Osteoblast (primary cell): ENCODE measurements at regions not wholly inside any gene's neighbourhood (a gene's known extent, or its start where the extent isn't known, plus 50 kb on each side); places are given as distances from the start of the nearest gene placed in this dataset.

Experiments used
- DNase-seq: peaks from one replicate; pipeline ENCODE4 v3.0.0; 2011; ENCODE audit warnings: low spot score, mixed read lengths; ENCODE audit not compliant: insufficient read length; ENCODE audit errors: missing footprints
- H2AFZ ChIP-seq: 2 replicates; pipeline ENCODE4 v1.6.0; 2011; ENCODE audit warnings: mild to moderate bottlenecking, low read length
- H3K27ac ChIP-seq: 2 replicates; pipeline ENCODE4 v1.5.1; 2011; ENCODE audit warnings: mild to moderate bottlenecking, low read depth, low read length, moderate library complexity
- H3K27me3 ChIP-seq: 2 replicates; pipeline ENCODE4 v1.6.0; 2012; ENCODE audit warnings: mild to moderate bottlenecking, control low read depth, inconsistent platforms, low read length, moderate library complexity; ENCODE audit not compliant: insufficient read depth
- H3K36me3 ChIP-seq: 2 replicates; pipeline ENCODE4 v1.5.1; 2011; ENCODE audit warnings: mild to moderate bottlenecking, low read length, control low read depth, moderate library complexity; ENCODE audit not compliant: insufficient read depth
- H3K4me1 ChIP-seq: 2 replicates; pipeline ENCODE4 v1.5.1; 2011; ENCODE audit warnings: mild to moderate bottlenecking, low read length, control low read depth, moderate library complexity; ENCODE audit not compliant: insufficient read depth
- H3K4me2 ChIP-seq: 2 replicates; pipeline ENCODE4 v1.6.0; 2011; ENCODE audit warnings: mild to moderate bottlenecking, low read length; ENCODE audit not compliant: insufficient read depth
- H3K4me3 ChIP-seq: fragments of 200-600 bp; sonication (generic); 3 replicates; pipeline ENCODE4 v1.5.1; 2012; ENCODE audit warnings: mild to moderate bottlenecking, low read length, inconsistent platforms; ENCODE audit not compliant: insufficient read depth
- H3K79me2 ChIP-seq: 2 replicates; pipeline ENCODE4 v1.6.0; 2012; ENCODE audit warnings: mild to moderate bottlenecking, low read length, control low read depth, inconsistent platforms; ENCODE audit not compliant: insufficient read depth
- H3K9me3 ChIP-seq: 2 replicates; pipeline ENCODE4 v1.5.1; 2011; ENCODE audit warnings: low read depth, low read length, control low read depth
- H4K20me1 ChIP-seq: 2 replicates; pipeline ENCODE4 v1.6.0; 2012; ENCODE audit warnings: mild to moderate bottlenecking, low read length, control low read depth; ENCODE audit not compliant: insufficient read depth
- TF ChIP-seq, protein P1 (sequence below): IDR thresholded peaks from 2 replicates; pipeline ENCODE4 v1.5.1; 2011; ENCODE audit warnings: mild to moderate bottlenecking, low read depth, low read length, moderate library complexity; ENCODE audit errors: extremely low read depth

DNA sequence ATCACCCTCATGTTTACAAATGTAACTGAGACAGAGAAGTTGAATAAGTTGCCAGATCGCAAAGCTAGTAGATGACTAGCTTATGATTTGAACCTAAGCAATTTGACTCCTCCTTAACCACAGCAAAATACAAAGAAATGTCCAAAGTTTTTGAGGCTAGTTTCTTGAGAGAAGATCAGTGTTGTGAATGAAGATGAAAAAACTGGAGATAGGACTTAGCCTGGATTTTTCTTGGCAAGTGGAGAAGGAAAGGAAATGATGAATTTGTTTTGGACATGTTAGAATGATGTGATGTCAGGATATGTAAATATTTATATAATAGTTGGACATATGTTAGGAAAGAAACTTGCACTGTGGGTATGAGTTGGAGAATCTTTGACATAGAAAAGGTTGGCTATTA lies 149.8 kb downstream of the LSMEM1 start:
- H3K27me3 ChIP-seq: no peaks in the 10 kb centered on the region
- H3K4me3 ChIP-seq: no peak overlapping the region
- H3K4me2 ChIP-seq: no peak overlapping the region
- no peaks in the 10 kb centered on the region for H3K9me3 ChIP-seq
- H3K79me2 ChIP-seq: no peaks in the 10 kb centered on the region
- no peaks in the 10 kb centered on the region for H3K36me3 ChIP-seq
- no peaks in the 10 kb centered on the region for H3K4me1 ChIP-seq
- no peak overlapping the region for H2AFZ ChIP-seq
- DNase-seq: no peak
- H3K27ac ChIP-seq: no peak overlapping the region
- no peaks in the 10 kb centered on the region for H4K20me1 ChIP-seq
- TF ChIP-seq, protein P1, sequence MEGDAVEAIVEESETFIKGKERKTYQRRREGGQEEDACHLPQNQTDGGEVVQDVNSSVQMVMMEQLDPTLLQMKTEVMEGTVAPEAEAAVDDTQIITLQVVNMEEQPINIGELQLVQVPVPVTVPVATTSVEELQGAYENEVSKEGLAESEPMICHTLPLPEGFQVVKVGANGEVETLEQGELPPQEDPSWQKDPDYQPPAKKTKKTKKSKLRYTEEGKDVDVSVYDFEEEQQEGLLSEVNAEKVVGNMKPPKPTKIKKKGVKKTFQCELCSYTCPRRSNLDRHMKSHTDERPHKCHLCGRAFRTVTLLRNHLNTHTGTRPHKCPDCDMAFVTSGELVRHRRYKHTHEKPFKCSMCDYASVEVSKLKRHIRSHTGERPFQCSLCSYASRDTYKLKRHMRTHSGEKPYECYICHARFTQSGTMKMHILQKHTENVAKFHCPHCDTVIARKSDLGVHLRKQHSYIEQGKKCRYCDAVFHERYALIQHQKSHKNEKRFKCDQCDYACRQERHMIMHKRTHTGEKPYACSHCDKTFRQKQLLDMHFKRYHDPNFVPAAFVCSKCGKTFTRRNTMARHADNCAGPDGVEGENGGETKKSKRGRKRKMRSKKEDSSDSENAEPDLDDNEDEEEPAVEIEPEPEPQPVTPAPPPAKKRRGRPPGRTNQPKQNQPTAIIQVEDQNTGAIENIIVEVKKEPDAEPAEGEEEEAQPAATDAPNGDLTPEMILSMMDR: no peak

DNA sequence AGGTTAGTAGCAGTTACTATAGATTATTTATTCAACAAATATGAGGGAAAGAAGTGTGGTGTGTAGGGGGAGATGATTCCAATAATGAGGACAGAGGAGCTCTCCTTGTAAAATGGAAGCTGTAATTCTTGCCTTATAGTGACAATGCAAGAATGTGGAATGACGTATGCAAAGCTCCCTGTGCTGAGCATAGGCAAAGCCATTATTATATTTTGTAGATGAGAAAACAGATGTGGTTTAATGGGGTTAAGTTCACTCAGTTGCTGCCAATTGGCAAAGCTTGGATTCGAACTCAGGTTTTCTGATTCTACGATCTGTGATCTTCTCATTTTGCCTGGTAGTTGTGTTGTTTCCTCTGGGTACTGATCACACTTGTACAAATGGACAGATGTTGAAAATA lies 153.3 kb downstream of the LSMEM1 start:
- no peak overlapping the region for H3K27ac ChIP-seq
- TF ChIP-seq, protein P1: no peak
- H3K9me3 ChIP-seq: no peaks in the 10 kb centered on the region
- no peak overlapping the region for H2AFZ ChIP-seq
- H4K20me1 ChIP-seq: no peaks in the 10 kb centered on the region
- H3K79me2 ChIP-seq: no peaks in the 10 kb centered on the region
- no peaks in the 10 kb centered on the region for H3K36me3 ChIP-seq
- no peaks in the 10 kb centered on the region for H3K27me3 ChIP-seq
- H3K4me1 ChIP-seq: no peaks in the 10 kb centered on the region
- H3K4me3 ChIP-seq: no peak overlapping the region
- DNase-seq: no peak
- H3K4me2 ChIP-seq: no peak overlapping the region

- H3K79me2 ChIP-seq: no peaks in the 10 kb centered on the region
- DNase-seq: no peak
- TF ChIP-seq, protein P1: no peak
- H3K36me3 ChIP-seq: no peaks in the 10 kb centered on the region
- no peaks in the 10 kb centered on the region for H4K20me1 ChIP-seq
- H3K4me3 ChIP-seq: no peak overlapping the region
- H2AFZ ChIP-seq: no peak overlapping the region
- no peaks in the 10 kb centered on the region for H3K27me3 ChIP-seq
- H3K9me3 ChIP-seq: no peaks in the 10 kb centered on the region
- no peak overlapping the region for H3K27ac ChIP-seq
- no peak overlapping the region for H3K4me2 ChIP-seq
- H3K4me1 ChIP-seq: no peaks in the 10 kb centered on the region
Observed at GRCh38 chr7:112635742-112636141, 154.5 kb downstream of the TMEM168 start.

- Histone ChIP-seq H2AFZ (no peak overlapping the region), H3K4me3 (no peak overlapping the region), H3K27ac (no peak overlapping the region), H4K20me1 (no peaks in the 10 kb centered on the region), H3K36me3 (no peaks in the 10 kb centered on the region), H3K27me3 (no peaks in the 10 kb centered on the region), H3K4me1 (no peaks in the 10 kb centered on the region), H3K9me3 (no peaks in the 10 kb centered on the region), H3K79me2 (no peaks in the 10 kb centered on the region), H3K4me2 (no peak overlapping the region)
- DNase-seq: no peak
- TF ChIP-seq, protein P1: no peak
Observed at GRCh38 chr7:112638675-112639400, 151.4 kb downstream of the TMEM168 start.
